HFFc6 (cell line): ENCODE measurements at regions not wholly inside any gene's neighbourhood (a gene's known extent, or its start where the extent isn't known, plus 50 kb on each side); places are given as distances from the start of the nearest gene placed in this dataset.

Experiments
- DNase-seq: peaks from one replicate; pipeline ENCODE4 v3.0.0-alpha.2; 2018
- H3K27ac Mint-ChIP-seq: 2 replicates; pipeline ENCODE4 v1.8.0; 2020; ENCODE audit warnings: mild to moderate bottlenecking, mixed read lengths
- H3K27me3 Mint-ChIP-seq: 2 replicates; pipeline ENCODE4 v1.8.0; 2021; ENCODE audit warnings: mild to moderate bottlenecking, moderate library complexity, mixed read lengths; ENCODE audit not compliant: insufficient read depth
- H3K36me3 Mint-ChIP-seq: 2 replicates; pipeline ENCODE4 v1.8.0; 2021; ENCODE audit warnings: low read depth, mixed read lengths
- H3K4me1 Mint-ChIP-seq: 2 replicates; pipeline ENCODE4 v1.8.0; 2020; ENCODE audit warnings: low read depth, mixed read lengths
- H3K4me3 Mint-ChIP-seq: 2 replicates; pipeline ENCODE4 v1.8.0; 2020; ENCODE audit warnings: mild to moderate bottlenecking, moderate library complexity, mixed read lengths
- H3K9me3 Mint-ChIP-seq: 2 replicates; pipeline ENCODE4 v1.8.0; 2020; ENCODE audit warnings: mild to moderate bottlenecking, mixed read lengths
- TF ChIP-seq, protein P1 (sequence below): fragments of 200-600 bp; sonication (generic); IDR thresholded peaks from 2 replicates; pipeline ENCODE4 v1.5.0; 2021; ENCODE audit warnings: antibody characterized with exemption, mild to moderate bottlenecking

DNA sequence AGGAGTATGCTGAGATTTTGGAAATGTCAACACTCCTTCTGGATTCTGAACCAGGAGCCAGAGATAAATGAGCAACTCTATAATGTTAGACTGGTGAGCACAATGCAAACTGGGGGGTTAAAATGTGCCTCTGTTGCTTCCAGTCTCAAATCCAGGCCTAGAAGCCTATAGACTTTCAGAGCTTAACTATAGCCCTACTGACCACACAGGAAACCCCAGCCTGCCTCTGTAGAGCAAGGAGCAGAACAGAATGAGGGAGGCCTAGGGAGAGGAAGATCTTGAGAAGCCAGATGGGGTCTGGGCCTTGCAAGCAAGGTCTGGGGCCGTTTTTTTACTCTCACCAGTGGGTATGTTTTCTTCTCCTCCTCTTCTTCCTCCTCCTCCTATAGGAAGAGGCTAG, 225.4 kb upstream of the KITLG start:
- H3K36me3 Mint-ChIP-seq, result peaks cover 7% of the 10 kb centered on the region; the same call in 1 of the 2 replicates
- peak overlapping the region; percentile 47; the same call in 1 of the 2 replicates for H3K4me3 Mint-ChIP-seq
- H3K9me3 Mint-ChIP-seq, result no peaks in the 10 kb centered on the region
- peak overlapping the region; percentile 92 for H3K27ac Mint-ChIP-seq
- DNase-seq, result no peak
- peaks cover 59% of the 10 kb centered on the region for H3K4me1 Mint-ChIP-seq
- H3K27me3 Mint-ChIP-seq, result peaks cover 2% of the 10 kb centered on the region; the same call in 1 of the 2 replicates
- TF ChIP-seq, protein P1, sequence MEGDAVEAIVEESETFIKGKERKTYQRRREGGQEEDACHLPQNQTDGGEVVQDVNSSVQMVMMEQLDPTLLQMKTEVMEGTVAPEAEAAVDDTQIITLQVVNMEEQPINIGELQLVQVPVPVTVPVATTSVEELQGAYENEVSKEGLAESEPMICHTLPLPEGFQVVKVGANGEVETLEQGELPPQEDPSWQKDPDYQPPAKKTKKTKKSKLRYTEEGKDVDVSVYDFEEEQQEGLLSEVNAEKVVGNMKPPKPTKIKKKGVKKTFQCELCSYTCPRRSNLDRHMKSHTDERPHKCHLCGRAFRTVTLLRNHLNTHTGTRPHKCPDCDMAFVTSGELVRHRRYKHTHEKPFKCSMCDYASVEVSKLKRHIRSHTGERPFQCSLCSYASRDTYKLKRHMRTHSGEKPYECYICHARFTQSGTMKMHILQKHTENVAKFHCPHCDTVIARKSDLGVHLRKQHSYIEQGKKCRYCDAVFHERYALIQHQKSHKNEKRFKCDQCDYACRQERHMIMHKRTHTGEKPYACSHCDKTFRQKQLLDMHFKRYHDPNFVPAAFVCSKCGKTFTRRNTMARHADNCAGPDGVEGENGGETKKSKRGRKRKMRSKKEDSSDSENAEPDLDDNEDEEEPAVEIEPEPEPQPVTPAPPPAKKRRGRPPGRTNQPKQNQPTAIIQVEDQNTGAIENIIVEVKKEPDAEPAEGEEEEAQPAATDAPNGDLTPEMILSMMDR, result no peak

DNA sequence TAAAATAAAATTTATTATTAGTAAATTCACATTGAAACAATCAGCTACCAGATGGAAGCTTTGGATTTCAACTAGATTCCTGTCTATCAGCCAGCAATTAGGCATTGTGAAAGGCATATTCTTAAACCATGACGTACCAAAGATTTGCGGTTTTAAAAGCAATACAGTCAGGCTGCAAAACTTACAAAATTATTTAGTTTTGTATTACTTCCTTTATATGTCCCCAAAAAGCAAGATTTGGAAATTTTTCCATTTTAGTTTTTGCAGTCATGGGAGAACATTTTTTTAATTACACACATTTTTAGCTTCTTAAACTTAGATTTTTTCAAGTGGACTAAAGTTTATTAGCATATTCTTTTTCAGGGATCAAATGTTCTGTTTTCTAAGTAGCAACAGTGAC, 225.0 kb upstream of the KITLG start:
- H3K27me3 Mint-ChIP-seq, result peaks cover 2% of the 10 kb centered on the region; the same call in 1 of the 2 replicates
- DNase-seq, result no peak
- peaks cover 55% of the 10 kb centered on the region for H3K4me1 Mint-ChIP-seq
- peak overlapping the region; percentile 47; the same call in 1 of the 2 replicates for H3K4me3 Mint-ChIP-seq
- peak overlapping the region; percentile 92; the same call in 1 of the 2 replicates for H3K27ac Mint-ChIP-seq
- TF ChIP-seq, protein P1, result no peak
- H3K9me3 Mint-ChIP-seq, result peaks cover 4% of the 10 kb centered on the region; the same call in 1 of the 2 replicates
- H3K36me3 Mint-ChIP-seq, result peaks cover 7% of the 10 kb centered on the region; the same call in 1 of the 2 replicates

DNA sequence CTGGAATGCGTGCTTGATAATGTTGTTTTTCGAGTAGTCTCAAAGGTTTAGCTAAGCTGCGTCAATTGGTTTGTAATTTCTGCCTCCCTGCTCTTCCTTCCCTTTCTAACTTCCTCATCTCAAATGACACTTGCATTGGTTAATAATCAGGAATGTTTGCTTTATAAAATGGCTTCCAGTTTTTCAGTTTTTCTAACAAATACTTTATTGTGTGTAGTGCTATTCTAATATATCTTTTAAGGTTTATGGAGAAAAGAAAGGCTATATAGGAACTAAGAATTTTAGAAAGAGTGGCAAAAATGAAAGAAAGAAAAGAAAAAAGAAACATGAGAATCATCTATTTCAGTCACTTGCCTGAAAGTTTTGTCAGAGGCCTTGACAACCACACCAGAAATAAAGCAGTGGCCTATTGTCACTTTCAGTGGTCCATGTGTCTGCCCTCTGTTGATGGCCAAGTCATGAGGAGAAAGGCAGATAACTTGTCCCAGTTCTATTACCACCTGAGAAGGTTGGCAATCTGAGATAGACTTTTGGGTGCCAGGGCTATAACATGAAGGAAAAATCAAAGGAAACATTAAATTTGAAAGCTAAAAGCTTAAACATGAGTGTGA, 221.9 kb upstream of the KITLG start:
- TF ChIP-seq, protein P1, result no peak

DNA sequence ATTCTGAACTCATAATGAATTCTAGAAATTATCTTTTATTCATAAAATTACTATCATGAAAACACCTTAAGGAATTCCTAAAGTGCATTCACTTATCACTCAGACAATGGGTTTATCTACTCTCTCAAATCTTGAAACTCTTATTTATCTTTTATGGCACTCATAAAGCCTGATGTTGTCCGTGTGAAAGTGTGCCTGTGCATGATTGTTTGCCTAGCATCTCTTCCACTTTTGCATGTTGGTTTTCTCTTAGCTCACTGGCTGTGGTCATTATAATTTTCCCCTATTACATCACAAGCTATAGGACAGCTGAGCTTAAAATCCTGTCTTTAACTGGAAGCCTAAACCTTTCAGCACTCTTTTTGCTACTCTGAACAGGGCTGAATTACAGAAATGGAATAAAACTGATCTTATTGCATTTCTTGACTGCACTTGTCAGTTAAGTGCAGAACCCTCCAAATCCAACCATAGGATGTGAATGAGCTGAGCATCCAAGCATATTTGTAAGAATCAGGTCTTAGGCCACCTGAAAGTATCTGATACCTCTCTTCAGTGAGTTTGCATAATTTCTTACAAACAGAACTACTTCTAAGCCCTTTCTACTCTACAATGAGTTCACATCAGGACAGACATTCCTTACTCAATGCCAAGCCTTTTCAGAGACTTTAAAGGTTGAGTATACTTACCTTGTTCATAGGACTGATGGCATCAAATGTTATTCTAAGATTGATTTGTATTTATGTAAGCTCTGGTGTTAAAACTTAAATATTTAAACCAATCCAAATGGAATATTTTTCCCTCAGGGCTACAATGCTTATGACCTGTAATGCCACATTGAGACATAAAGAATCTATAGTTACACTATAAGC, 221.2 kb upstream of the KITLG start:
- H3K4me3 Mint-ChIP-seq, result no peak overlapping the region
- H3K27me3 Mint-ChIP-seq, result peaks cover 4% of the 10 kb centered on the region; the same call in 1 of the 2 replicates
- H3K9me3 Mint-ChIP-seq, result peaks cover 5% of the 10 kb centered on the region
- no peaks in the 10 kb centered on the region for H3K36me3 Mint-ChIP-seq
- TF ChIP-seq, protein P1, result no peak
- peaks cover 27% of the 10 kb centered on the region for H3K4me1 Mint-ChIP-seq
- H3K27ac Mint-ChIP-seq, result no peak overlapping the region
- DNase-seq, result no peak

More for the DNA sequence above, 221.9 kb upstream of the KITLG start:
- Mint-ChIP-seq H3K27me3 (peaks cover 4% of the 10 kb centered on the region; the same call in 1 of the 2 replicates), H3K9me3 (peaks cover 5% of the 10 kb centered on the region), H3K4me1 (peaks cover 34% of the 10 kb centered on the region), H3K27ac (no peak overlapping the region), H3K4me3 (no peak overlapping the region), H3K36me3 (no peaks in the 10 kb centered on the region)
- DNase-seq, result no peak

DNA sequence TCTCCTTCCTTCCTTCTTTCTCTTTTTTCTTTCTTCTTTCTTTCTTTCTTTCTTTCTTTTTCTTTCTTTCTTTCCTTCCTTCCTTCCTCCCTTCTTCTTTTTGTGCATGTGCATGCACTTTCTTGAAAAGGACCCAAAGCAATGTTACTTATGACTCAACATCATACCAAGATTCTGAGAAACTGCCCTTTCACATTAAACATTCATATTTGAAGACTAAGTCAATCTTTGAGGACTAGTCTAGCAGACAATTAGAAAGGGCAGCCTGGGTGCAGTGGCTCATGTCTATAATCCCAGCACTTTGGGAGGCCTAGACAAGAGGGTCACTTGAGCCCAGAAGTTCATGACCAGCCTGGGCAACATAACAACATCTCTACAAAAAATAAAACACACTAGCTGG, 212.8 kb upstream of the KITLG start:
- Mint-ChIP-seq H3K4me3 (peak overlapping the region; percentile 18; the same call in 1 of the 2 replicates), H3K27ac (peak overlapping the region; percentile 27; the same call in 1 of the 2 replicates), H3K36me3 (peaks cover 63% of the 10 kb centered on the region), H3K27me3 (no peaks in the 10 kb centered on the region), H3K4me1 (peaks cover 24% of the 10 kb centered on the region), H3K9me3 (peaks cover 46% of the 10 kb centered on the region)
- peak; percentile 39 for DNase-seq
- TF ChIP-seq, protein P1, result no peak
